H1 (cell line): ENCODE measurements at regions not wholly inside any gene's neighbourhood (a gene's known extent, or its start where the extent isn't known, plus 50 kb on each side); places are given as distances from the start of the nearest gene placed in this dataset.
A peak's percentile ranks its signal among the peaks of the same experiment; 100 is the strongest.

Experiments used
- CTCF ChIA-PET: fragments of 300-600 bp; sonication (Branson Sonifier 250); formaldehyde crosslinking; loops from one replicate; lab custom pipeline; 2021; ENCODE audit not compliant: partially characterized antibody; lab: Charles Lee
- POLR2A ChIA-PET: fragments of 300-600 bp; sonication (Branson Sonifier 250); formaldehyde crosslinking; loops from one replicate; lab custom pipeline; 2021; ENCODE audit warnings: inconsistent platforms; ENCODE audit not compliant: partially characterized antibody; lab: Charles Lee
- DNase-seq, 2 experiments: peaks; one replicate each; pipeline versions ENCODE4 v3.0.0 to v3.0.0-alpha.2; 2010 to 2022; ENCODE audit warnings: low spot score in 2 of 2, low read depth in 1 of 2, mixed read lengths in 1 of 2
- FAIRE-seq: peaks from 2 replicates; lab custom pipeline; 2011; peaks lifted over from hg19 to GRCh38; lab: Jason Lieb, UNC
- H2AFZ ChIP-seq: 2 replicates; pipeline ENCODE4 v1.8.1; 2012; ENCODE audit warnings: low read length, inconsistent platforms
- H2AK5ac ChIP-seq: 2 replicates; pipeline ENCODE4 v1.6.1; 2013; ENCODE audit warnings: low read depth, low read length
- H2BK120ac ChIP-seq: replicated peaks from 2 replicates; pipeline ENCODE3; 2013; ENCODE audit warnings: low read depth, low read length, inconsistent platforms
- H2BK12ac ChIP-seq: 2 replicates; pipeline ENCODE4 v1.6.1; 2013; ENCODE audit warnings: low read depth, low read length
- H2BK15ac ChIP-seq: 2 replicates; pipeline ENCODE4 v1.6.1; 2013; ENCODE audit warnings: low read length
- H2BK20ac ChIP-seq: 2 replicates; pipeline ENCODE4 v1.6.1; 2013; ENCODE audit warnings: low read length
- H2BK5ac ChIP-seq: 2 replicates; pipeline ENCODE4 v1.6.1; 2013; ENCODE audit warnings: low read depth, low read length
- H3K14ac ChIP-seq: 2 replicates; pipeline ENCODE4 v1.6.1; 2013; ENCODE audit warnings: inconsistent platforms; ENCODE audit not compliant: insufficient read length
- H3K18ac ChIP-seq: 2 replicates; pipeline ENCODE4 v1.6.1; 2013; ENCODE audit warnings: low read length; ENCODE audit errors: extremely low read depth
- H3K23ac ChIP-seq: 2 replicates; pipeline ENCODE4 v1.6.1; 2013; ENCODE audit warnings: inconsistent platforms; ENCODE audit not compliant: insufficient read length
- H3K23me2 ChIP-seq: 2 replicates; pipeline ENCODE4 v1.6.1; 2013; ENCODE audit warnings: low read depth, low read length
- H3K27ac ChIP-seq: 2 replicates; pipeline ENCODE4 v1.6.1; 2011; ENCODE audit warnings: low read depth, low read length, inconsistent platforms
- H3K27me3 ChIP-seq, 4 experiments: replicated peaks in 1 of 4; 1 replicate in 1 of 4; 2 replicates in 3 of 4; pipeline versions ENCODE4 v1.6.1 to v1.8.1; 2011 to 2013; ENCODE audit warnings: low read length in 3 of 4, mild to moderate bottlenecking in 3 of 4, inconsistent platforms in 2 of 4, mixed read lengths in 2 of 4, moderate library complexity in 1 of 4; ENCODE audit not compliant: control insufficient read depth in 3 of 4, insufficient read depth in 3 of 4; ENCODE audit errors: extremely low read depth in 1 of 4
- H3K36me3 ChIP-seq, 4 experiments: 2 replicates each; pipeline versions ENCODE4 v1.6.1 to v1.8.1; 2011 to 2013; ENCODE audit warnings: mild to moderate bottlenecking in 4 of 4, low read length in 3 of 4, moderate library complexity in 2 of 4, control low read depth in 1 of 4, inconsistent platforms in 1 of 4; ENCODE audit not compliant: insufficient read depth in 4 of 4, control insufficient read depth in 2 of 4
- H3K4ac ChIP-seq: replicated peaks from 2 replicates; pipeline ENCODE3; 2013; ENCODE audit warnings: low read length, low read depth, mixed read lengths, inconsistent platforms; ENCODE audit not compliant: insufficient read length
- H3K4me1 ChIP-seq, 4 experiments: replicated peaks in 1 of 4; 1 replicate in 1 of 4; 2 replicates in 3 of 4; pipeline versions ENCODE4 v1.6.1 to v1.8.1; 2011 to 2013; ENCODE audit warnings: low read length in 3 of 4, inconsistent platforms in 2 of 4, mixed read lengths in 1 of 4; ENCODE audit not compliant: insufficient read depth in 4 of 4, control insufficient read depth in 3 of 4
- H3K4me2 ChIP-seq, 2 experiments: 2 replicates each; pipeline versions ENCODE4 v1.6.1 to v1.8.1; 2011 to 2013; ENCODE audit warnings: low read depth in 2 of 2, low read length in 2 of 2, control low read depth in 1 of 2, inconsistent platforms in 1 of 2, mild to moderate bottlenecking in 1 of 2; ENCODE audit not compliant: insufficient read depth in 1 of 2
- H3K4me3 ChIP-seq, 4 experiments: fragments of 200-600, 300-600 bp in 1 of 4; sonication (generic), shearing (Covaris generic), sonication (Bioruptor Twin) in 1 of 4; 2 replicates each; pipeline versions ENCODE4 v1.5.1 to v1.8.1; 2011 to 2016; ENCODE audit warnings: low read length in 4 of 4, low read depth in 3 of 4, control low read depth in 2 of 4, inconsistent platforms in 2 of 4, mild to moderate bottlenecking in 2 of 4, mixed read lengths in 1 of 4, moderate library complexity in 1 of 4; ENCODE audit not compliant: insufficient read depth in 2 of 4; ENCODE audit errors: extremely low read depth in 1 of 4
- H3K56ac ChIP-seq: replicated peaks from 2 replicates; pipeline ENCODE3; 2013; ENCODE audit warnings: low read depth, mild to moderate bottlenecking, mixed read lengths, low read length, inconsistent platforms; ENCODE audit not compliant: insufficient read length
- H3K79me1 ChIP-seq: 2 replicates; pipeline ENCODE4 v1.6.1; 2013; ENCODE audit warnings: low read depth, low read length, control low read depth
- H3K79me2 ChIP-seq, 2 experiments: 2 replicates each; pipeline versions ENCODE4 v1.6.1 to v1.8.1; 2012 to 2013; ENCODE audit warnings: low read length in 2 of 2, mild to moderate bottlenecking in 2 of 2, inconsistent platforms in 1 of 2; ENCODE audit not compliant: insufficient read depth in 2 of 2, control insufficient read depth in 1 of 2
- H3K9ac ChIP-seq, 4 experiments: replicated peaks in 1 of 4; 1 replicate in 1 of 4; 2 replicates in 3 of 4; pipeline versions ENCODE4 v1.6.1 to v1.8.1; 2011 to 2013; ENCODE audit warnings: low read depth in 3 of 4, low read length in 3 of 4, control low read depth in 2 of 4, mild to moderate bottlenecking in 2 of 4, moderate library complexity in 2 of 4, inconsistent platforms in 1 of 4; ENCODE audit errors: extremely low read depth in 1 of 4
- H3K9me3 ChIP-seq, 2 experiments: 2 replicates each; pipeline versions ENCODE4 v1.6.1 to v1.8.1; 2012 to 2013; ENCODE audit warnings: mild to moderate bottlenecking in 2 of 2, moderate library complexity in 2 of 2, control low read depth in 1 of 2, inconsistent platforms in 1 of 2, low read depth in 1 of 2, low read length in 1 of 2, mixed read lengths in 1 of 2; ENCODE audit not compliant: insufficient read depth in 2 of 2
- H4K20me1 ChIP-seq, 2 experiments: replicated peaks in 1 of 2; 2 replicates each; pipeline versions ENCODE3 to v1.8.1; 2011 to 2013; ENCODE audit warnings: inconsistent platforms in 2 of 2, low read length in 2 of 2, mild to moderate bottlenecking in 1 of 2; ENCODE audit not compliant: insufficient read depth in 2 of 2, control insufficient read depth in 1 of 2
- H4K5ac ChIP-seq: 2 replicates; pipeline ENCODE4 v1.6.1; 2013; ENCODE audit warnings: low read length, low read depth, mixed read lengths, inconsistent platforms; ENCODE audit not compliant: insufficient read length
- H4K8ac ChIP-seq: 2 replicates; pipeline ENCODE4 v1.8.0; 2013; ENCODE audit warnings: mild to moderate bottlenecking, moderate library complexity, low read length, inconsistent platforms; ENCODE audit not compliant: insufficient read depth; ENCODE audit errors: extremely low read depth
- H4K91ac ChIP-seq: replicated peaks from 2 replicates; pipeline ENCODE3; 2013; ENCODE audit warnings: low read length, mixed read lengths, inconsistent platforms; ENCODE audit not compliant: insufficient read length
- KDM5A ChIP-seq: fragments of 200-600 bp; IDR thresholded peaks from 2 replicates; pipeline ENCODE4 v1.7.1; 2012; ENCODE audit warnings: mild to moderate bottlenecking, low read length, inconsistent platforms, mixed read lengths
- PHF8 ChIP-seq: fragments of 200-600 bp; sonication (generic); conservative IDR thresholded peaks from 2 replicates; pipeline ENCODE4 v1.7.1; 2012; ENCODE audit warnings: low read depth, mild to moderate bottlenecking, inconsistent platforms, low read length, moderate library complexity
- WGBS, 2 experiments: shearing (Covaris generic) in 1 of 2; methylation state at CpG; one replicate each; pipeline versions ENCODE4 v1.1.6 to v1.1.7; 2013 to 2015; ENCODE audit warnings: low lambda C conversion rate in 2 of 2, mixed read lengths in 2 of 2, inconsistent platforms in 1 of 2, low coverage in 1 of 2, missing lambda C conversion rate in 1 of 2; ENCODE audit not compliant: insufficient replicate concordance in 2 of 2, insufficient coverage in 1 of 2, insufficient read length in 1 of 2; ENCODE audit errors: extremely low coverage in 1 of 2, missing lambda C conversion rate in 1 of 2; 5-methylcytosine and 5-hydroxymethylcytosine counted together

GRCh38 chr20:56715902-56716519, 86.9 kb downstream of the TFAP2C start:
- Histone ChIP-seq H2BK120ac (no peak overlapping the region), H3K27me3 (no peaks in the 10 kb centered on the region; a peak in 1 of 7 replicates), H3K18ac (no peak overlapping the region), H3K79me1 (no peaks in the 10 kb centered on the region), H4K8ac (no peak overlapping the region), H3K23ac (no peak overlapping the region), H3K56ac (no peak overlapping the region), H3K23me2 (no peaks in the 10 kb centered on the region), H3K9me3 (no peaks in the 10 kb centered on the region; a peak in 1 of 4 replicates), H2BK12ac (no peak overlapping the region), H3K9ac (no peak overlapping the region), H2BK15ac (no peak overlapping the region), H3K79me2 (no peaks in the 10 kb centered on the region), H3K36me3 (no peaks in the 10 kb centered on the region), H2AK5ac (no peak overlapping the region), H3K27ac (no peak overlapping the region), H4K20me1 (no peaks in the 10 kb centered on the region), H3K4me2 (no peak overlapping the region), H3K4ac (no peak overlapping the region), H2AFZ (no peak overlapping the region), H3K4me1 (peaks cover 0 to 17% (median 9%) of the 10 kb centered on the region in 4 experiments; a peak in 5 of 7 replicates), H3K14ac (no peak overlapping the region), H2BK5ac (no peak overlapping the region), H4K5ac (no peak overlapping the region), H2BK20ac (peak overlapping the region; percentile 13; the same call in 1 of the 2 replicates), H3K4me3 (no peak overlapping the region), H4K91ac (no peak overlapping the region)
- POLR2A ChIA-PET, result no interaction called here
- DNase-seq (no peak), FAIRE-seq (no peak)
- 66% methylated on average over 3 of the region's 3 CpGs; no CpG with 5 or more reads in 1 of the 2 experiments for WGBS, 2 experiments
- TF ChIP-seq KDM5A, result no peak
- TF ChIP-seq PHF8, result no peak
- CTCF ChIA-PET, result interaction anchor here (1.1 kb wide), 1 partner anchor 306 kb away, joined by 3 read pairs; no protein-coding TSS in a partner anchor
